Ishikawa (cell line): ENCODE measurements at regions not wholly inside any gene's neighbourhood (a gene's known extent, or its start where the extent isn't known, plus 50 kb on each side); places are given as distances from the start of the nearest gene placed in this dataset.

ENCODE experiments used
- EGR1 ChIP-seq: IDR thresholded peaks from 2 replicates; pipeline ENCODE4 v1.6.1; 2012
- EP300 ChIP-seq: IDR thresholded peaks from 2 replicates; pipeline ENCODE4 v1.6.1; 2012; ENCODE audit warnings: borderline replicate concordance
- FOXM1 ChIP-seq: IDR thresholded peaks from 2 replicates; pipeline ENCODE4 v1.6.1; 2012; ENCODE audit warnings: low read depth, borderline replicate concordance
- MAX ChIP-seq: IDR thresholded peaks from 2 replicates; pipeline ENCODE4 v1.6.1; 2012
- RAD21 ChIP-seq: IDR thresholded peaks from 2 replicates; pipeline ENCODE4 v1.6.1; 2012; ENCODE audit warnings: low read depth
- REST ChIP-seq: IDR thresholded peaks from 2 replicates; pipeline ENCODE4 v1.6.1; 2012; ENCODE audit warnings: low read depth, mild to moderate bottlenecking
- TAF1 ChIP-seq: IDR thresholded peaks from 2 replicates; pipeline ENCODE4 v1.6.1; 2012; ENCODE audit warnings: low read depth, mild to moderate bottlenecking
- TEAD4 ChIP-seq: IDR thresholded peaks from 2 replicates; pipeline ENCODE4 v1.6.1; 2012

GRCh38 chr5:99243111-99243510, 314.3 kb upstream of the CHD1 start:
- TF ChIP-seq TAF1 (no peak), FOXM1 (no peak), EP300 (no peak), REST (no peak), RAD21 (no peak), EGR1 (no peak), MAX (no peak), TEAD4 (no peak)
